ENCODE measurements at regions not wholly inside any gene's neighbourhood (a gene's known extent, or its start where the extent isn't known, plus 50 kb on each side); places are given as distances from the start of the nearest gene placed in this dataset.
"Not testable (repeated sequence)": the region's sequence is repeated elsewhere in the genome, so short reads cannot be mapped to it uniquely, and the experiment has no call there.

DNA sequence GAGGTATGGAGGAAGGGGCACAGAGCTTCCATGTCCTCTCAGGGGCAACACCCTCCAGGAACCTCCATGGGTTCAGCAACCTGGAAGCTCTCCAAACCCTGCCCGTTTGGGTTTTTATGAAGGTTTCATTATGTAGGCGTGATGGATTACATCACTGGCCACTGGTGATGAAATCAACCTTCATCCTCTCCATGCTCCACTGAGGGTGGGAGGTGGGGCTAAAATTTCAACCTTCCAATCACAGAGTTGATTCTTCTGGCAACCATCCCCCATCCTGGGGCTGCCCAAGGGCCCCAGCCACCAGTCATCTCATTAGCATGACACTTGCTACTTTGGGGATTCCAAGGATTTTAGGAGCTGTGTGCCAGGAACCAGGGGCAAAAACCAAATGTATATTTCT is 90.1 kb downstream of the TEX36 start:
- ATAC-seq (no peak), DNase-seq (no peak)
- Histone ChIP-seq H3K4me1 (no peaks in the 10 kb centered on the region), H3K36me3 (replicated peaks in 1 of 2; ENCODE audit: insufficient read depth in 1 of 2, low read depth in 2 of 2) (no peaks in the 10 kb centered on the region), H3K4me3 (no peak overlapping the region), H3K27me3 (no peaks in the 10 kb centered on the region), H3K27ac (no peak overlapping the region), H3K9me3 (peaks cover 0 to 11% (median 0%) of the 10 kb centered on the region in 3 donors)
- intact Hi-C loops (cut with DNase I): no loop called here
- TF ChIP-seq, protein P1, sequence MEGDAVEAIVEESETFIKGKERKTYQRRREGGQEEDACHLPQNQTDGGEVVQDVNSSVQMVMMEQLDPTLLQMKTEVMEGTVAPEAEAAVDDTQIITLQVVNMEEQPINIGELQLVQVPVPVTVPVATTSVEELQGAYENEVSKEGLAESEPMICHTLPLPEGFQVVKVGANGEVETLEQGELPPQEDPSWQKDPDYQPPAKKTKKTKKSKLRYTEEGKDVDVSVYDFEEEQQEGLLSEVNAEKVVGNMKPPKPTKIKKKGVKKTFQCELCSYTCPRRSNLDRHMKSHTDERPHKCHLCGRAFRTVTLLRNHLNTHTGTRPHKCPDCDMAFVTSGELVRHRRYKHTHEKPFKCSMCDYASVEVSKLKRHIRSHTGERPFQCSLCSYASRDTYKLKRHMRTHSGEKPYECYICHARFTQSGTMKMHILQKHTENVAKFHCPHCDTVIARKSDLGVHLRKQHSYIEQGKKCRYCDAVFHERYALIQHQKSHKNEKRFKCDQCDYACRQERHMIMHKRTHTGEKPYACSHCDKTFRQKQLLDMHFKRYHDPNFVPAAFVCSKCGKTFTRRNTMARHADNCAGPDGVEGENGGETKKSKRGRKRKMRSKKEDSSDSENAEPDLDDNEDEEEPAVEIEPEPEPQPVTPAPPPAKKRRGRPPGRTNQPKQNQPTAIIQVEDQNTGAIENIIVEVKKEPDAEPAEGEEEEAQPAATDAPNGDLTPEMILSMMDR (IDR thresholded peaks at IDR 0.05): no peak
- WGBS, 2 donors: 67 to 89% methylated on average over 2 of the region's 2 CpGs

DNA sequence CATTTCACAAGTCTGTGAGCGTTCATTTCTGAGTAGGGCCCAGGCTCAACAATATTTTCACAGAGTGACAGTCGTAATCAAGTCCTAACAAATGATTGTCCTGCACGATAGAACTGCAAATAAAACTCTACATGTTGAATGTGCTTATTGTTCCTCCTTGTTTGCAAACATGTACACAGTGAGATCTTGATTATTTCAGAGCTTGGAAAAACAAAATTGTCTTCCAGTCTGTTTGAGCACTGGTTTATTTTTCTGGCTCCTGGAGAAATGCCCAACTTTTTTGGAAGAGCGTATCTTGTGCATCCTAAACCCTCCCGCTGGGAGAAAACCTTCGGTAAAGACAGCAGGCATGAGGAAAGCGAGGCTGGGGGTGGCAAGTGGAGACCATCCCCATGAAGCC is 91.1 kb downstream of the TEX36 start:
- Histone ChIP-seq H3K4me3 (no peak overlapping the region), H3K9me3 (peaks cover 0 to 11% (median 0%) of the 10 kb centered on the region in 3 donors), H3K27ac (no peak overlapping the region), H3K4me1 (no peaks in the 10 kb centered on the region), H3K36me3 (replicated peaks in 1 of 2; ENCODE audit: insufficient read depth in 1 of 2, low read depth in 2 of 2) (no peaks in the 10 kb centered on the region), H3K27me3 (no peaks in the 10 kb centered on the region)
- no peak for ATAC-seq
- DNase-seq: no peak
- TF ChIP-seq POLR2A (IDR thresholded peaks at IDR 0.05): no peak
- TF ChIP-seq, protein P1 (IDR thresholded peaks at IDR 0.05): no peak
- 57 to 60% methylated on average over 7 of the region's 7 CpGs for WGBS, 2 donors
- intact Hi-C loops (cut with DNase I): no loop called here

DNA sequence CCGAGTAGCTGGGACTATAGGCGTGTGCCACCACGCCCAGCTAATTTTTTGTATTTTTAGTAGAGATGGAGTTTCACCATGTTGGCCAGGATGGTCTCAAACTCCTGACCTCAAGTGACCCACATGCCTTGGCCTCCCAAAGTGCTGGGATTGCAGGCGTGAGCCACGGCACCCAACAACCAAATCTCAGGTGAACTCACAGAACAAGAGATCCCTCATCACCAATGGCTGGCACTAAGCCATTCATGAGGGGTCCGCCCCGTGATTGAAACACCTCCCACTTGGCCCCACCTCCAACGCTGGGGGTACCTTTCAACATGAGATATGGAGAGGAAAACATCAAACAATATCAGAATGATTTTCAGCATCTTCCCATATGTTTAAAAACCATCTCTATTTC is 94.2 kb downstream of the TEX36 start:
- H3K36me3 ChIP-seq (replicated peaks in 1 of 2; ENCODE audit: insufficient read depth in 1 of 2, low read depth in 2 of 2); H3K27me3 ChIP-seq; intact Hi-C loops (cut with DNase I); H3K9me3 ChIP-seq; DNase-seq; ATAC-seq; H3K27ac ChIP-seq; H3K4me3 ChIP-seq; H3K4me1 ChIP-seq: not testable (repeated sequence)
- 82 to 83% methylated on average over 8 of the region's 8 CpGs for WGBS, 2 donors

DNA sequence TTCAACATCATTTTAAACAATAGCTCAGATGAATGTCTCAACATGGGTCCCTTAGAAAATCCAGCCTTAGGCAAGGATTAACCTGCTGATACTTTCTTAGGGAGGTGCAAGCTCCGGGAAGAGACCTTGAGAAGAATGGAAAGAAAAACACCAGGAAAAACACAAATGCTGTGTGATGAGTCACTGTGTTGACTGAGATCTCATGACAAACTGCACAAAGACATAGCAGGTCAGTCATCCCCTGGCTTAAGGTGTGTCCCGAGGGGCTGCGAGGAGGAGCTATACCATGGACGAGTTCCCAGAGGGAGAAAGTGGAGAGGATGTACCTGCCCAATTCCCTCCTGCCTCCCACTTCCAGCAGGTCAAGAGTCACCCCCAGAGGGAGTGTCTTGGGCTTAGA is 98.0 kb downstream of the TEX36 start:
- TF ChIP-seq, protein P1 (IDR thresholded peaks at IDR 0.05): no peak
- no peak for TF ChIP-seq POLR2A (IDR thresholded peaks at IDR 0.05)
- DNase-seq (no peak), ATAC-seq (no peak)
- Histone ChIP-seq H3K27me3 (no peaks in the 10 kb centered on the region), H3K4me3 (no peak overlapping the region), H3K4me1 (no peaks in the 10 kb centered on the region), H3K9me3 (no peaks in the 10 kb centered on the region), H3K36me3 (replicated peaks in 1 of 2; ENCODE audit: insufficient read depth in 1 of 2, low read depth in 2 of 2) (no peaks in the 10 kb centered on the region), H3K27ac (no peak overlapping the region)
- intact Hi-C loops (cut with DNase I): no loop called here
- 63 to 77% methylated on average over 4 of the region's 4 CpGs for WGBS, 2 donors

DNA sequence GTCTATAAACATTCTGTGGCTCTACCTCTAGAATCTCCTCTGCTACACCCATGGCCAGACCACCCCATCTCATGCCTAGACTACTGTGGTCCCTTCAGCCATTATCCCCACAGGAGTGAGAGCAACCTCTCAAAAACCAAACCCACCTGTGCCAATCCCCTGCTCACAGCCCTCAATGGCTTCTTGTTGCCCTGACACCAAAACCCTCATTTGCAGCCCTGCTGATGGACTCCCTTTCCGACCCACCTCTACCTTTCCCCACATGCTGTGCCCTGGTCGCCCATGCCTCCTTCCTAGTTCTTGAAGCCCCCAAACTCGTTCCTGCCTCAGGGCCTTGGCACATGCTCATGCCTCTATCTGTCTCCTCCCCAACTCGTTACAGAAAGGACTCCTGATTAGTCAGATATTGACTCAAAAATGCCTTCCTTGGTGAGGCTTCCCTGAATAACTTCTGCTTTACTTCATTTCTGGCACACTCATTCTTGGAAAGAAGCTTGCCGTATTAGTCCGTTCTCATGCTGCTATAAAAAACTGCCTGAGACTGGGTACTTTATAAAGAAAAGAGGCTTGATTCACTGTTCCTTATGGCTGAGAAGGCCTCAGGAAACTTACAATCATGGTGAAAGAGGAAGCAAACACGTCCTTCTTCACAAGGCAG is 104.2 kb downstream of the TEX36 start:
- TF ChIP-seq POLR2A (IDR thresholded peaks at IDR 0.05): no peak
- TF ChIP-seq, protein P1 (IDR thresholded peaks at IDR 0.05): no peak
- DNase-seq: no peak
- no peaks in the 10 kb centered on the region for H3K36me3 ChIP-seq (replicated peaks in 1 of 2; ENCODE audit: insufficient read depth in 1 of 2, low read depth in 2 of 2)
- intact Hi-C loops (cut with DNase I): no loop called here
- H3K27ac ChIP-seq: no peak overlapping the region
- no peak overlapping the region for H3K4me3 ChIP-seq
- 73% methylated on average over 7 of the region's 7 CpGs for WGBS, 2 donors
- no peak for ATAC-seq
- peaks cover 0 to 6% (median 0%) of the 10 kb centered on the region in 3 donors for H3K9me3 ChIP-seq
- H3K4me1 ChIP-seq: no peaks in the 10 kb centered on the region
- no peaks in the 10 kb centered on the region for H3K27me3 ChIP-seq
